Cardiac muscle cell (in vitro differentiated cells and primary cell): ENCODE measurements at regions not wholly inside any gene's neighbourhood (a gene's known extent, or its start where the extent isn't known, plus 50 kb on each side); places are given as distances from the start of the nearest gene placed in this dataset.

Experiments used
- DNase-seq, 2 donors: peaks; one replicate each; pipeline versions ENCODE4 v3.0.0 to v3.0.0-alpha.2; 2010 to 2017; ENCODE audit warnings: low read depth in 1 of 2, low spot score in 1 of 2
- H3K27ac ChIP-seq: fragments of 200-600 bp; sonication (generic); 2 replicates; pipeline ENCODE4 v1.5.1; 2016
- H3K27me3 ChIP-seq: fragments of 200-600 bp; sonication (generic); 2 replicates; pipeline ENCODE4 v1.6.0; 2016; ENCODE audit warnings: control low read depth
- H3K36me3 ChIP-seq: fragments of 200-600 bp; sonication (generic); 2 replicates; pipeline ENCODE4 v1.5.1; 2016; ENCODE audit warnings: control low read depth
- H3K4me1 ChIP-seq: fragments of 200-600 bp; sonication (generic); 2 replicates; pipeline ENCODE4 v1.8.1; 2017; ENCODE audit warnings: low read depth, mild to moderate bottlenecking, mixed run types
- H3K4me3 ChIP-seq: fragments of 200-600 bp; sonication (generic); 2 replicates; pipeline ENCODE4 v1.5.1; 2016; ENCODE audit warnings: mild to moderate bottlenecking
- H3K9me3 ChIP-seq: fragments of 200-600 bp; sonication (generic); 2 replicates; pipeline ENCODE4 v1.5.1; 2017; ENCODE audit warnings: low read depth, mild to moderate bottlenecking, control low read depth
- CTCF ChIP-seq: IDR thresholded peaks from 2 replicates; pipeline ENCODE4 v1.5.1; 2012; ENCODE audit warnings: low read depth, mild to moderate bottlenecking, low read length

- H3K36me3 ChIP-seq = no peaks in the 10 kb centered on the region
- no peaks in the 10 kb centered on the region for H3K4me1 ChIP-seq
- H3K27me3 ChIP-seq = no peaks in the 10 kb centered on the region
- DNase-seq = no peak
- no peak overlapping the region for H3K4me3 ChIP-seq
- no peaks in the 10 kb centered on the region for H3K9me3 ChIP-seq
- TF ChIP-seq CTCF = no peak
- no peak overlapping the region for H3K27ac ChIP-seq
These were observed 97.2 kb upstream of the SHANK2 start for GRCh38 chr11:71349627-71350026.

DNA sequence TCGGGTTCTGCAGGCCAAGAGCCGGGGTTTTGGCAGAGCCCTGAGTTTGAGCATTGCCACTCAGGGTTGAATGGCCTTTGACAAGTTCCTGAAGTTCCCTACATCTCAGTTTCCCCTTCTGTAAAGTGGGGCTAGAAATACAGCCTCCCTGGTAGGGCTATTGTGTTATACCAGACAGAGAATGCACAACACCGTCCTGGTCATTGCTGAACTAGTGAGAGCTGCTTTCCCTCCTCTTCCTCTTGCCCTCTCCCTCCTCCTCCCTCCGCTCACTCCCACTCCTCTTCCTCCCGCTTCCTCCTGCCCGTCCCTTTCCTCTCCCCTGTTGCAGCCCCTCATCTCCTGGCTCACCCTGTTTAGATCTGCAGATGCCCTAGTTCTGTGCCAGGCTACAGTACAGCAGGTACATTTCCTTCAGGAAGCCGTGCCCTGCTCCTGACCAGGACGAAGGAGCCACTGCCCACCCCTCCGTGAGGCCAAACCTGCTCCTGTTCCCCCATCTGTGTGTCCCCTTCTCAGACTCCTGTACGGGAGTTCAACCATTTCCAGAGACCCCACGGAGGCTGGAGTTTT lies 91.5 kb upstream of the SHANK2 start:
- Histone ChIP-seq H3K4me1 (no peaks in the 10 kb centered on the region), H3K9me3 (no peaks in the 10 kb centered on the region), H3K27ac (no peak overlapping the region), H3K36me3 (no peaks in the 10 kb centered on the region), H3K4me3 (no peak overlapping the region), H3K27me3 (no peaks in the 10 kb centered on the region)
- no peak for TF ChIP-seq CTCF
- DNase-seq = no peak

DNA sequence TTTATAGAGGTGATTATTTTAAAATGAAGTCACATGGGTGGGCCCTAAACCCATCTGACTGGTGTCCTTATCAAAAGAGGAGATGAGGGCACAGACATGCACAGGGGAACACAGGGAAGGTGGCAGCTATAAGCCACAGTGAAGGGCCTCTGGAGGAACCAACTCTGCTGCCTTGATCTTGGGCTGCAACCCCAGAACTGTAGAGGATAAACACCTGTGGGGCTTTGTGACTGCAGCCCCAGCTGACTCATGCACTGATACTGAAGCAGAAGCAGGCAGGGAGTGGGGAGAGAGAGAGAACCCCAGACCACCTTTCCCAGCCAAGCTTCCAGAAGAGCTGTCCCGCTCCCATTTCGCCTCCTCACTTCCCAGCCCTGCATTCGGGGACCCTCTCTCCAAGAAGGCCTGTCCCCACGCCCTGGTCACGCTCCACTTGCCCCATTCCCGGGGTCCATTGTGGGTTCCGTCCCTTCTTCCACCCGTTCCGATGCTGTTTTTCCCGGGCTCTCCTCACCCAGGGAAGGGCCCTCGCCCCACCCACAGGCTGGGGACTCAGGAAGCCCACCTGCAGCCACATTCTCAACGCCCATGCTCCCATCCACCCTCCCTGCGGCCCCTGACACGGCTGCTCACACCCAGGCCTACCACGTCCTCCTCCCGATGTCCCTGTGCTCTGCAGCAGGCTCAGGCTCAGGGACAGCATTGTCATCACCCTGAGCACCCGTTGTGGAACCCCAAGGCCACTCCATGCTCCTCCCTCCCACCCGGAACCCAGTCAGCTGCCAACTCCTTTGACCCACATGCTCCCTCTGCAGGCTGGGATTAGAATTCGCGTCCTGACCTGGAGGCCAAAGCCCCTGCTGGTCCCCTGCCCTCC lies 90.8 kb upstream of the SHANK2 start:
- no peaks in the 10 kb centered on the region for H3K4me1 ChIP-seq
- H3K27ac ChIP-seq = no peak overlapping the region
- no peak overlapping the region for H3K4me3 ChIP-seq

GRCh38 chr11:71342116-71342515 lies 89.7 kb upstream of the SHANK2 start:
- Histone ChIP-seq H3K9me3 (no peaks in the 10 kb centered on the region), H3K27ac (no peak overlapping the region), H3K4me3 (no peak overlapping the region), H3K4me1 (no peaks in the 10 kb centered on the region), H3K27me3 (no peaks in the 10 kb centered on the region), H3K36me3 (no peaks in the 10 kb centered on the region)
- TF ChIP-seq CTCF = no peak
- DNase-seq = peak in 1 of 2 donors; percentile 40

More for the DNA sequence above, 90.8 kb upstream of the SHANK2 start:
- no peaks in the 10 kb centered on the region for H3K36me3 ChIP-seq
- TF ChIP-seq CTCF = peak; percentile 64
- H3K9me3 ChIP-seq = no peaks in the 10 kb centered on the region
- no peaks in the 10 kb centered on the region for H3K27me3 ChIP-seq
- DNase-seq = peak; percentile 41 to 59

- TF ChIP-seq CTCF = no peak
- Histone ChIP-seq H3K9me3 (no peaks in the 10 kb centered on the region), H3K4me1 (no peaks in the 10 kb centered on the region), H3K27me3 (no peaks in the 10 kb centered on the region), H3K36me3 (no peaks in the 10 kb centered on the region), H3K4me3 (no peak overlapping the region), H3K27ac (no peak overlapping the region)
- DNase-seq = no peak
These were observed 89.2 kb upstream of the SHANK2 start for GRCh38 chr11:71341596-71341995.
